ENCODE measurements at regions not wholly inside any gene's neighbourhood (a gene's known extent, or its start where the extent isn't known, plus 50 kb on each side); places are given as distances from the start of the nearest gene placed in this dataset.

- no peak for TF ChIP-seq CTCF (IDR thresholded peaks at IDR 0.05)
- no peak for TF ChIP-seq POLR2AphosphoS5 (IDR thresholded peaks at IDR 0.05)
- no peak for TF ChIP-seq POLR2A (IDR thresholded peaks at IDR 0.05)
Measured at GRCh38 chr5:142506046-142506445, 179.8 kb downstream of the FGF1 start.
